ENCODE measurements at regions not wholly inside any gene's neighbourhood (a gene's known extent, or its start where the extent isn't known, plus 50 kb on each side); places are given as distances from the start of the nearest gene placed in this dataset.

GRCh38 chr1:186541003-186541402 lies 80.1 kb upstream of the PDC start:
- TF ChIP-seq POLR2AphosphoS5 (IDR thresholded peaks at IDR 0.05; ENCODE audit: borderline replicate concordance, low read depth, low read length) (no peak), EZH2 (IDR thresholded peaks at IDR 0.05) (no peak)
